Calu3 (cell line): ENCODE measurements at regions not wholly inside any gene's neighbourhood (a gene's known extent, or its start where the extent isn't known, plus 50 kb on each side); places are given as distances from the start of the nearest gene placed in this dataset.
"Not testable (repeated sequence)": the region's sequence is repeated elsewhere in the genome, so short reads cannot be mapped to it uniquely, and the experiment has no call there.

Experiments used
- BruUV-seq: library from RNA; stranded (reverse); fragments of 400-500 nt; replicated peaks from 2 replicates; lab custom pipeline; 2021; lab: Mats Ljungman, UMichigan
- CTCF ChIA-PET: fragments of 300-600 bp; sonication (Branson Sonifier 250); formaldehyde crosslinking; loops from one replicate; lab custom pipeline; 2022; ENCODE audit warnings: antibody characterized with exemption; lab: Charles Lee
- DNase-seq: peaks from one replicate; pipeline ENCODE4 v3.0.0; 2022
- H3K27ac Mint-ChIP-seq: one replicate; pipeline ENCODE4 v1.8.0; 2022; ENCODE audit warnings: mixed read lengths; ENCODE audit not compliant: unreplicated experiment
- H3K27me3 Mint-ChIP-seq: one replicate; pipeline ENCODE4 v1.8.0; 2022; ENCODE audit warnings: mixed read lengths; ENCODE audit not compliant: unreplicated experiment
- H3K36me3 Mint-ChIP-seq: one replicate; pipeline ENCODE4 v1.8.0; 2022; ENCODE audit warnings: mild to moderate bottlenecking, moderate library complexity, mixed read lengths; ENCODE audit not compliant: insufficient read depth, unreplicated experiment
- H3K4me1 Mint-ChIP-seq: one replicate; pipeline ENCODE4 v1.8.0; 2022; ENCODE audit warnings: mild to moderate bottlenecking, low read depth, mixed read lengths; ENCODE audit not compliant: unreplicated experiment
- H3K4me3 Mint-ChIP-seq: one replicate; pipeline ENCODE4 v1.8.0; 2022; ENCODE audit warnings: mild to moderate bottlenecking, low read depth, moderate library complexity, mixed read lengths; ENCODE audit not compliant: unreplicated experiment
- H3K9me3 Mint-ChIP-seq: one replicate; pipeline ENCODE4 v1.8.0; 2022; ENCODE audit warnings: low read depth, mixed read lengths; ENCODE audit not compliant: unreplicated experiment
- intact Hi-C: fragments of 100-400 bp; cut with micrococcal nuclease; formaldehyde crosslinking; loops from one replicate; pipeline ENCODE4 v1.10.0; 2022; ENCODE audit not compliant: unreplicated experiment

DNA sequence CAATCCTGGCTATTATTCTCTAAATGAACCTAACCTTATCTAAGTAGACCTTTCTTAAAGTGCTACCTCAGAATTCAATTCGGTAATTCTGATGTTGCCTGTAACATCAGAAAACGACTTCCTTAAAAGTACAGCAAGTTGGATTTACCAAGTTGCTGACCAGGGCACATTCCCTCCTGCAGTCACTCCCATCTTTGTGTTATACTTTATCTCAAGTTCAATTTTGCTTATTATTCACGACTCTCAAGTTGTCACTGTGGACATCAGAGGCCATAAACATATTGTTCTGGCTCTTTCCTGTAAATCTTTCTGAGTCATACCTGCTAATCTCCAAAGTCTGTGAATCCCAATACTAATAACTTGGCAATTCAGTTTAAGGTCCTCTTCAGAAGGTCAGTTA lies 64.6 kb upstream of the ZSCAN2 start:
- H3K4me1 Mint-ChIP-seq, CTCF ChIA-PET, DNase-seq, H3K4me3 Mint-ChIP-seq, H3K27me3 Mint-ChIP-seq, H3K27ac Mint-ChIP-seq, BruUV-seq, H3K9me3 Mint-ChIP-seq, H3K36me3 Mint-ChIP-seq, intact Hi-C loops: not testable (repeated sequence)

GRCh38 chr15:84544586-84544985 lies 56.2 kb upstream of the ZSCAN2 start:
- intact Hi-C loops, BruUV-seq, H3K27me3 Mint-ChIP-seq, H3K27ac Mint-ChIP-seq, H3K36me3 Mint-ChIP-seq, H3K4me3 Mint-ChIP-seq, H3K9me3 Mint-ChIP-seq, CTCF ChIA-PET, H3K4me1 Mint-ChIP-seq, DNase-seq: not testable (repeated sequence)

GRCh38 chr15:84547150-84547549 lies 53.7 kb upstream of the ZSCAN2 start:
- H3K9me3 Mint-ChIP-seq, H3K27me3 Mint-ChIP-seq, DNase-seq, H3K36me3 Mint-ChIP-seq, H3K27ac Mint-ChIP-seq, CTCF ChIA-PET, intact Hi-C loops, H3K4me3 Mint-ChIP-seq, BruUV-seq, H3K4me1 Mint-ChIP-seq: not testable (repeated sequence)

GRCh38 chr15:84550503-84550902 lies 50.3 kb upstream of the ZSCAN2 start:
- H3K36me3 Mint-ChIP-seq, H3K9me3 Mint-ChIP-seq, H3K4me1 Mint-ChIP-seq, BruUV-seq, H3K4me3 Mint-ChIP-seq, intact Hi-C loops, CTCF ChIA-PET, H3K27ac Mint-ChIP-seq, DNase-seq, H3K27me3 Mint-ChIP-seq: not testable (repeated sequence)
